MM.1S (cell line): ENCODE measurements at regions not wholly inside any gene's neighbourhood (a gene's known extent, or its start where the extent isn't known, plus 50 kb on each side); places are given as distances from the start of the nearest gene placed in this dataset.

Experiments used
- DNase-seq: peaks from one replicate; pipeline ENCODE4 v3.0.0-alpha.2; 2015
- H2AFZ ChIP-seq: fragments of 300-600 bp; sonication (generic); 2 replicates; pipeline ENCODE4 v1.6.0; 2016; ENCODE audit warnings: antibody characterized with exemption, low read length
- H3F3A ChIP-seq: fragments of 300-600 bp; sonication (generic); 2 replicates; pipeline ENCODE4 v1.6.1; 2016; ENCODE audit warnings: mild to moderate bottlenecking, antibody characterized with exemption, low read length, moderate library complexity, mixed read lengths; ENCODE audit not compliant: insufficient read depth
- H3K27ac ChIP-seq: fragments of 300-600 bp; sonication (generic); 2 replicates; pipeline ENCODE4 v1.5.1; 2016; ENCODE audit warnings: mild to moderate bottlenecking, low read length
- H3K27me3 ChIP-seq: fragments of 300-600 bp; sonication (generic); replicated peaks from 2 replicates; pipeline ENCODE4 v1.6.0; 2016; ENCODE audit warnings: low read length; ENCODE audit not compliant: insufficient read depth
- H3K36me3 ChIP-seq: fragments of 300-600 bp; sonication (generic); replicated peaks from 2 replicates; pipeline ENCODE4 v1.6.1; 2016; ENCODE audit warnings: mild to moderate bottlenecking, low read length, mixed read lengths; ENCODE audit not compliant: insufficient read depth
- H3K4me1 ChIP-seq: fragments of 300-600 bp; sonication (generic); 2 replicates; pipeline ENCODE4 v1.6.1; 2016; ENCODE audit warnings: low read length, mixed read lengths
- H3K4me2 ChIP-seq: fragments of 300-600 bp; sonication (generic); 2 replicates; pipeline ENCODE4 v1.6.0; 2016; ENCODE audit warnings: low read depth, low read length
- H3K4me3 ChIP-seq: fragments of 300-600 bp; sonication (generic); 2 replicates; pipeline ENCODE4 v1.5.1; 2016; ENCODE audit warnings: low read length, mixed read lengths
- H3K79me2 ChIP-seq: fragments of 300-600 bp; sonication (generic); 2 replicates; pipeline ENCODE4 v1.6.1; 2016; ENCODE audit warnings: mixed run types, low read length, mixed read lengths
- H3K9ac ChIP-seq: fragments of 300-600 bp; sonication (generic); 2 replicates; pipeline ENCODE4 v1.6.1; 2016; ENCODE audit warnings: low read length, mixed read lengths
- H3K9me2 ChIP-seq: fragments of 300-600 bp; sonication (generic); replicated peaks from 2 replicates; pipeline ENCODE4 v1.6.1; 2016; ENCODE audit warnings: mild to moderate bottlenecking, low read length, mixed read lengths; ENCODE audit not compliant: insufficient read depth
- H3K9me3 ChIP-seq: fragments of 300-600 bp; sonication (generic); replicated peaks from 2 replicates; pipeline ENCODE4 v1.6.1; 2016; ENCODE audit warnings: mild to moderate bottlenecking, low read length, mixed read lengths; ENCODE audit not compliant: insufficient read depth
- H4K20me1 ChIP-seq: fragments of 300-600 bp; sonication (generic); 2 replicates; pipeline ENCODE4 v1.6.1; 2016; ENCODE audit warnings: mild to moderate bottlenecking, low read length, moderate library complexity, mixed read lengths; ENCODE audit not compliant: insufficient read depth
- CTCF ChIP-seq: fragments of 300-600 bp; sonication (generic); IDR thresholded peaks from 2 replicates; pipeline ENCODE4 v1.5.1; 2016; ENCODE audit warnings: antibody characterized with exemption, low read length, mixed read lengths
- EZH2 ChIP-seq: fragments of 300-600 bp; sonication (generic); optimal IDR thresholded peaks from 2 replicates; pipeline ENCODE3; 2017; ENCODE audit warnings: low read depth, mild to moderate bottlenecking, antibody characterized with exemption, low read length, mixed read lengths
- EZH2phosphoT487 ChIP-seq: fragments of 300-600 bp; sonication (generic); IDR thresholded peaks from 2 replicates; pipeline ENCODE4 v1.6.1; 2018; ENCODE audit warnings: antibody characterized with exemption, low read length

GRCh38 chr10:107994621-107995270 is 830.2 kb upstream of the SORCS1 start:
- no peaks in the 10 kb centered on the region for H3K9me3 ChIP-seq
- H3K4me3 ChIP-seq = no peak overlapping the region
- H3K79me2 ChIP-seq = no peaks in the 10 kb centered on the region
- no peaks in the 10 kb centered on the region for H3K4me1 ChIP-seq
- no peak overlapping the region for H2AFZ ChIP-seq
- H3K9me2 ChIP-seq = no peaks in the 10 kb centered on the region
- no peak overlapping the region for H3K4me2 ChIP-seq
- no peaks in the 10 kb centered on the region for H3F3A ChIP-seq
- no peaks in the 10 kb centered on the region for H4K20me1 ChIP-seq
- no peak for DNase-seq
- no peaks in the 10 kb centered on the region for H3K36me3 ChIP-seq
- no peak overlapping the region for H3K9ac ChIP-seq
- TF ChIP-seq EZH2phosphoT487 = no peak
- no peak for TF ChIP-seq EZH2
- no peak for TF ChIP-seq CTCF
- no peak overlapping the region for H3K27ac ChIP-seq
- H3K27me3 ChIP-seq = no peaks in the 10 kb centered on the region

GRCh38 chr10:107986571-107986970 is 822.1 kb upstream of the SORCS1 start:
- Histone ChIP-seq H3F3A (no peaks in the 10 kb centered on the region), H3K9me3 (no peaks in the 10 kb centered on the region), H3K4me2 (no peak overlapping the region), H3K36me3 (no peaks in the 10 kb centered on the region), H2AFZ (no peak overlapping the region), H3K4me3 (no peak overlapping the region), H3K4me1 (no peaks in the 10 kb centered on the region), H3K27me3 (no peaks in the 10 kb centered on the region), H3K9ac (no peak overlapping the region), H3K27ac (no peak overlapping the region), H3K9me2 (no peaks in the 10 kb centered on the region), H3K79me2 (no peaks in the 10 kb centered on the region), H4K20me1 (no peaks in the 10 kb centered on the region)
- DNase-seq = no peak
- TF ChIP-seq EZH2 = no peak

GRCh38 chr10:107984581-107984980 is 820.1 kb upstream of the SORCS1 start:
- DNase-seq = no peak
- no peaks in the 10 kb centered on the region for H3K79me2 ChIP-seq
- TF ChIP-seq EZH2phosphoT487 = no peak
- no peak for TF ChIP-seq EZH2
- no peak for TF ChIP-seq CTCF
- no peaks in the 10 kb centered on the region for H3K9me3 ChIP-seq
- H2AFZ ChIP-seq = no peak overlapping the region
- H3K9me2 ChIP-seq = no peaks in the 10 kb centered on the region
- H3K36me3 ChIP-seq = no peaks in the 10 kb centered on the region
- no peaks in the 10 kb centered on the region for H4K20me1 ChIP-seq
- no peak overlapping the region for H3K4me3 ChIP-seq
- no peak overlapping the region for H3K27ac ChIP-seq
- no peak overlapping the region for H3K4me2 ChIP-seq
- no peak overlapping the region for H3K9ac ChIP-seq
- H3K4me1 ChIP-seq = no peaks in the 10 kb centered on the region
- H3K27me3 ChIP-seq = no peaks in the 10 kb centered on the region
- H3F3A ChIP-seq = no peaks in the 10 kb centered on the region

GRCh38 chr10:107984149-107984548 is 819.6 kb upstream of the SORCS1 start:
- H3K4me3 ChIP-seq = no peak overlapping the region
- no peak overlapping the region for H3K9ac ChIP-seq
- H3K79me2 ChIP-seq = no peaks in the 10 kb centered on the region
- H3K27me3 ChIP-seq = no peaks in the 10 kb centered on the region
- TF ChIP-seq EZH2 (no peak), CTCF (no peak), EZH2phosphoT487 (no peak)
- H2AFZ ChIP-seq = no peak overlapping the region
- no peaks in the 10 kb centered on the region for H4K20me1 ChIP-seq
- H3F3A ChIP-seq = no peaks in the 10 kb centered on the region
- H3K9me2 ChIP-seq = no peaks in the 10 kb centered on the region
- H3K4me2 ChIP-seq = no peak overlapping the region
- no peak overlapping the region for H3K27ac ChIP-seq
- H3K36me3 ChIP-seq = no peaks in the 10 kb centered on the region
- no peaks in the 10 kb centered on the region for H3K9me3 ChIP-seq
- no peaks in the 10 kb centered on the region for H3K4me1 ChIP-seq
- DNase-seq = no peak
